SK-N-MC (cell line): ENCODE measurements at regions not wholly inside any gene's neighbourhood (a gene's known extent, or its start where the extent isn't known, plus 50 kb on each side); places are given as distances from the start of the nearest gene placed in this dataset.

Experiments
- EZH2 ChIP-seq: fragments of 200-600 bp; sonication (generic); IDR thresholded peaks from one replicate; pipeline ENCODE4 v1.6.1; 2017; ENCODE audit warnings: antibody characterized with exemption
- POLR2AphosphoS5 ChIP-seq: IDR thresholded peaks from 2 replicates; pipeline ENCODE4 v1.6.1; 2012; ENCODE audit warnings: mild to moderate bottlenecking, low read depth, low read length, borderline replicate concordance

GRCh38 chr3:107268469-107268868 lies 108.8 kb upstream of the CCDC54 start:
- TF ChIP-seq EZH2 (no peak), POLR2AphosphoS5 (no peak)
